Activated CD8-positive, alpha-beta T cell treated with anti-CD3 and anti-CD28 coated beads, Interleukin-2, amount 10 ng/mL, durations not matched to agents 7 days and 5 days (primary cell): ENCODE measurements at regions not wholly inside any gene's neighbourhood (a gene's known extent, or its start where the extent isn't known, plus 50 kb on each side); places are given as distances from the start of the nearest gene placed in this dataset.

ENCODE experiments used
- ATAC-seq: fragments of 150-1000 bp; cut with Tn5 transposase; one replicate; pipeline ENCODE4 v1.10.0; 2021; ENCODE audit warnings: moderate library complexity
- CTCF ChIA-PET: fragments of 350-600 bp; sonication (Branson Sonifier 250); formaldehyde crosslinking; loops from one replicate; lab custom pipeline; 2021; ENCODE audit warnings: antibody characterized with exemption; lab: Charles Lee
- POLR2A ChIA-PET: fragments of 350-600 bp; sonication (Branson Sonifier 250); formaldehyde crosslinking; loops from one replicate; lab custom pipeline; 2021; ENCODE audit warnings: antibody characterized with exemption; lab: Charles Lee
- DNase-seq: peaks from one replicate; pipeline ENCODE4 v3.0.0-alpha.2; 2020
- H3K27ac Mint-ChIP-seq: one replicate; pipeline ENCODE4 v1.8.0; 2021; ENCODE audit warnings: mild to moderate bottlenecking, mixed read lengths
- H3K27me3 Mint-ChIP-seq: one replicate; pipeline ENCODE4 v1.8.0; 2021; ENCODE audit warnings: low read depth, mixed read lengths
- H3K36me3 Mint-ChIP-seq: one replicate; pipeline ENCODE4 v1.8.0; 2021; ENCODE audit warnings: low read depth, mixed read lengths
- H3K4me1 Mint-ChIP-seq: one replicate; pipeline ENCODE4 v1.8.0; 2021; ENCODE audit warnings: low read depth, mixed read lengths
- H3K4me3 Mint-ChIP-seq: one replicate; pipeline ENCODE4 v1.8.0; 2021; ENCODE audit warnings: mild to moderate bottlenecking, mixed read lengths
- H3K9me3 Mint-ChIP-seq: one replicate; pipeline ENCODE4 v1.8.0; 2022; ENCODE audit warnings: mixed read lengths; ENCODE audit not compliant: insufficient read depth

DNA sequence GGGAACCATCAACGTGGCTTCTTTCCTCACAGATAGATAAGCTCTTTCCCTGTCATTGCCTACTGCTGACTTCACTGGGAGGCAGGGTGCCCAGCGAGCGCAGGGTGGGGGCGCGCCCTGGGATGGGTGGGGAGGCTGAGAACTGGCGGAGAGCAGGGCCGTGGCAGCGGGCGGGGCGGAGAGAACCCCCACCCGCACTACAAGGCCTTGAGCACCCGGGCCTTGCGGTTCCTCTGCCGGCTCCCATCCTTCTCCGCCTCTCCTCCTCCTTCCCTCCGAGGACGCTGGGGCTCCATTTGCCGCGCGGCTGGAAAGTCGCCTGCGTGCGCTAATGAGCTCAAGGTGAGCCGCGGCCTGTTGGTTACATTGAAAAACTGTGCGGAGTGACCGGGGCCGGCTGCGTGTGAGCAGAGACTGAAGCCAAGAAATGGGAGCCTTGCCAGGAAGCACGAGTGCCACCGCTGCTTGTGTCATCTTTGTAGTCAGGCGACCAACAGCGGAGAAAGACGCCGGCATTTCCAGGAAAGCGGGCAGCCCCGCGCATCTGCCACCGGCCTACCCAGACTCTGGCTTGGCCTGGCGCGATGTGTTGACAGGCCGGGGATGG lies 963.5 kb upstream of the SLC35B3 start:
- POLR2A ChIA-PET: no interaction called here
- no peak overlapping the region for H3K4me3 Mint-ChIP-seq
- CTCF ChIA-PET: no interaction called here
- no peaks in the 10 kb centered on the region for H3K4me1 Mint-ChIP-seq
- H3K36me3 Mint-ChIP-seq: no peaks in the 10 kb centered on the region
- no peak overlapping the region for H3K27ac Mint-ChIP-seq
- no peaks in the 10 kb centered on the region for H3K27me3 Mint-ChIP-seq
- ATAC-seq: no peak
- no peak for DNase-seq
- peaks cover 8% of the 10 kb centered on the region for H3K9me3 Mint-ChIP-seq

DNA sequence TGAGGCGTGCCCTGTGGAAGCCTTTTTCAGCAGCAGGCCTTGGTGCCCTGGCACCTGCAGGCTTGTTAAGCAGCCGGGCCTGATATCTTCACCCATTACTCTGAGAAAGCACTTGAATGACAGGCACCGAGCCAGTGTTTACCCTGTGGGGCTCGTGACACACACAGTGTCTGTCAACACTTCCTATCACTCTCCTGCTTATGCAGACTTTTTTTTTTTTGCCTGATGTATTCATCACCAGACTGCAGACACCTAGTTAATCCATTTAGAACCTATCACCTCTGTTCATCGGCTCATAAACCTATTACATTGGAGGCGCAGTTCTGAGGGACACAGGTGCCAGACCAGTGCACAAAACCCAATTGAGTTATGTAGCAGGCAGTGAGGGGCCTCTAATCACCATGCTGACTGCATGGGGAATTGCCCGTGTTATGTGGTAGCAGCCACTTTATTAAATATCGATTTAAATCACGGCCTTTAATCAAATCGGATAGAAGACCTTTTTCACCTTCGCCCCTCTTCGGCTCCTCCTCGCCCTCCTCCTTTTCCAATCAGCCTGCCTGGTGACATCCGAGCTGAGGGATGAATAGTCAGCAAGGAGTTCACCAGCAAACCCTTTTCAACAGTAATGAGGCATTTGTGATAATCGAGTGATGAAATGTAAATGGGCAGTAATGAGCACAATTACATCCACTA lies 962.9 kb upstream of the SLC35B3 start:
- ChIA-PET POLR2A (no interaction called here), CTCF (no interaction called here)
- Mint-ChIP-seq H3K9me3 (peaks cover 8% of the 10 kb centered on the region), H3K4me3 (no peak overlapping the region), H3K4me1 (no peaks in the 10 kb centered on the region), H3K27me3 (no peaks in the 10 kb centered on the region), H3K27ac (no peak overlapping the region), H3K36me3 (no peaks in the 10 kb centered on the region)
- DNase-seq (no peak), ATAC-seq (no peak)

GRCh38 chr6:9388596-9388995 lies 953.3 kb upstream of the SLC35B3 start:
- DNase-seq (no peak), ATAC-seq (no peak)
- H3K36me3 Mint-ChIP-seq: no peaks in the 10 kb centered on the region
- POLR2A ChIA-PET: no interaction called here
- CTCF ChIA-PET: interaction anchor here (0.7 kb wide), 1 partner anchor 494 kb away, joined by 3 read pairs; no protein-coding TSS in a partner anchor
- no peak overlapping the region for H3K27ac Mint-ChIP-seq
- H3K4me3 Mint-ChIP-seq: no peak overlapping the region
- no peaks in the 10 kb centered on the region for H3K27me3 Mint-ChIP-seq
- no peaks in the 10 kb centered on the region for H3K9me3 Mint-ChIP-seq
- H3K4me1 Mint-ChIP-seq: no peaks in the 10 kb centered on the region

DNA sequence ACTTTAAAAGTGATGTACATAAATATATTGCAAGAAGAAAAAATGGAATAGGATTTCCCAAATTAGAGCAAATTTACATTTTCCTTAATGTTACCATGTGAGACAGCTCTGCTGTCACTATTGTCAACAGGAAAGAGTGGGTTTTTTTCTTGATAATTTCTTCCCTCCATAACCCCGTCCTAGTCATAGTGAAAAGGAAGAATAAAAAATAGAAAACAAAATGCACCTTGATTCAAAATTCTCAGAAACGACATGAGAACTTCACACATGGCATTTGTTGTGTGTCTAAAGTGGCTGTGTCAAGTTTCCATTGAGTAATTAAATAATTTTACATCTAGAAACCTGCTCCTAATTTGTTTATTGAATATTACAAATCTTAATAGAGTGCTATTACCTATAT lies 945.2 kb upstream of the SLC35B3 start:
- no peak for ATAC-seq
- Mint-ChIP-seq H3K36me3 (no peaks in the 10 kb centered on the region), H3K27me3 (no peaks in the 10 kb centered on the region), H3K4me3 (no peak overlapping the region), H3K4me1 (no peaks in the 10 kb centered on the region), H3K27ac (no peak overlapping the region), H3K9me3 (peaks cover 3% of the 10 kb centered on the region)
- ChIA-PET POLR2A (no interaction called here), CTCF (no interaction called here)
- DNase-seq: no peak

- H3K4me3 Mint-ChIP-seq: no peak overlapping the region
- ChIA-PET CTCF (no interaction called here), POLR2A (no interaction called here)
- H3K27ac Mint-ChIP-seq: no peak overlapping the region
- no peaks in the 10 kb centered on the region for H3K27me3 Mint-ChIP-seq
- H3K9me3 Mint-ChIP-seq: no peaks in the 10 kb centered on the region
- H3K4me1 Mint-ChIP-seq: no peaks in the 10 kb centered on the region
- ATAC-seq (no peak), DNase-seq (no peak)
- no peaks in the 10 kb centered on the region for H3K36me3 Mint-ChIP-seq
Measured at GRCh38 chr6:9373308-9373707, 938.0 kb upstream of the SLC35B3 start.

DNA sequence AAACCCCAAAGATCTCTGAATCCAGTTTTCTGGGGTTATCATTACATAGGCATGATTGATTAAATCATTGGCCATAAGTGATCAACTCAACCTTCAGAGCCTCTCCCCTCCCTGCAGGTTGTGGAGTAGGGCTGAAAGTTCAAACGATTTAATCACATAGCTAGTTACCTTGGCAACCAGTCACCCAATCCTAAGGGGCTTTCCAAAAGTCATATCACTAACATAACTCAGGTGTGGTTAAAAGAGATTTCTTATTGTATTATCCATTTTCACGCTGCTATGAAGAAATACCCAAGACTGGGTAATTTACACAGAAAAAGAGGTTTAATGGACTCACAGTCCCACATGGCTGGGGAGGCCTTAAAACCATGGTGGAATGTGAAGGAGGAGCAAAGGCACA lies 935.1 kb upstream of the SLC35B3 start:
- Mint-ChIP-seq H3K9me3 (no peaks in the 10 kb centered on the region), H3K4me1 (no peaks in the 10 kb centered on the region), H3K27ac (no peak overlapping the region), H3K4me3 (no peak overlapping the region), H3K36me3 (no peaks in the 10 kb centered on the region), H3K27me3 (no peaks in the 10 kb centered on the region)
- ChIA-PET POLR2A (no interaction called here), CTCF (no interaction called here)
- ATAC-seq (no peak), DNase-seq (no peak)

- no peak for DNase-seq
- H3K9me3 Mint-ChIP-seq: peaks cover 6% of the 10 kb centered on the region
- no peaks in the 10 kb centered on the region for H3K36me3 Mint-ChIP-seq
- no peaks in the 10 kb centered on the region for H3K4me1 Mint-ChIP-seq
- ChIA-PET POLR2A (no interaction called here), CTCF (no interaction called here)
- no peak overlapping the region for H3K27ac Mint-ChIP-seq
- ATAC-seq: no peak
- no peaks in the 10 kb centered on the region for H3K27me3 Mint-ChIP-seq
- H3K4me3 Mint-ChIP-seq: no peak overlapping the region
Measured at GRCh38 chr6:9365378-9365777, 930.0 kb upstream of the SLC35B3 start.

- ChIA-PET CTCF (no interaction called here), POLR2A (no interaction called here)
- ATAC-seq: no peak
- DNase-seq: no peak
- Mint-ChIP-seq H3K36me3 (no peaks in the 10 kb centered on the region), H3K4me1 (no peaks in the 10 kb centered on the region), H3K27ac (no peak overlapping the region), H3K4me3 (no peak overlapping the region), H3K27me3 (no peaks in the 10 kb centered on the region), H3K9me3 (peaks cover 6% of the 10 kb centered on the region)
Measured at GRCh38 chr6:9361749-9362148, 926.4 kb upstream of the SLC35B3 start.

- Mint-ChIP-seq H3K9me3 (peaks cover 6% of the 10 kb centered on the region), H3K36me3 (no peaks in the 10 kb centered on the region), H3K4me1 (no peaks in the 10 kb centered on the region), H3K27ac (no peak overlapping the region), H3K4me3 (no peak overlapping the region), H3K27me3 (no peaks in the 10 kb centered on the region)
- CTCF ChIA-PET: no interaction called here
- POLR2A ChIA-PET: no interaction called here
- DNase-seq (no peak), ATAC-seq (no peak)
Measured at GRCh38 chr6:9360881-9361280, 925.5 kb upstream of the SLC35B3 start.

- Mint-ChIP-seq H3K9me3 (peaks cover 8% of the 10 kb centered on the region), H3K4me3 (no peak overlapping the region), H3K27me3 (no peaks in the 10 kb centered on the region), H3K36me3 (no peaks in the 10 kb centered on the region), H3K27ac (no peak overlapping the region), H3K4me1 (no peaks in the 10 kb centered on the region)
- CTCF ChIA-PET: no interaction called here
- DNase-seq: no peak
- ATAC-seq: no peak
- POLR2A ChIA-PET: no interaction called here
Measured at GRCh38 chr6:9347608-9348007, 912.3 kb upstream of the SLC35B3 start.

GRCh38 chr6:9346923-9347322 lies 911.6 kb upstream of the SLC35B3 start:
- H3K27me3 Mint-ChIP-seq: no peaks in the 10 kb centered on the region
- no peak for ATAC-seq
- no peaks in the 10 kb centered on the region for H3K36me3 Mint-ChIP-seq
- H3K27ac Mint-ChIP-seq: no peak overlapping the region
- ChIA-PET CTCF (no interaction called here), POLR2A (no interaction called here)
- H3K4me3 Mint-ChIP-seq: no peak overlapping the region
- no peak for DNase-seq
- no peaks in the 10 kb centered on the region for H3K4me1 Mint-ChIP-seq
- peaks cover 8% of the 10 kb centered on the region for H3K9me3 Mint-ChIP-seq

DNA sequence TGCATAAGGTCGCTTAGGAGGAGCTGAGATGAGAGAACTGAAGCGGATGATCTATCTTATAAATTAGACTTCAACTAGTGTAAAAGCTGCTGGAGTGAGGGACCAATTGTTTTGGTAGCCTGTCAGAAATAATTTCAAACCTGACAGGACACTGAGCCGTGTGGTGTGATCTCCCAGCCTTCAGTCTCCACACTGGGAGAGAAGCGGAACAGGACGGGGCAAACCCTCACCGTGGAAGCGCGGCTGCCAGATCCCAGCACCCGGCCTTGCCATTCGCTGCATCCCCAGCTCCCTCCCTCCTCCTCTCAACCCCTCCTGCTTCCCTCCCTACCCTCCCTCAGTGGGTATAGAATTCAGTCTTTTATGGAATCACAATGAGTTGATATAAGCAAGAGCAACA lies 900.1 kb upstream of the SLC35B3 start:
- Mint-ChIP-seq H3K9me3 (peaks cover 5% of the 10 kb centered on the region), H3K4me1 (no peaks in the 10 kb centered on the region), H3K27me3 (no peaks in the 10 kb centered on the region), H3K27ac (no peak overlapping the region), H3K4me3 (no peak overlapping the region), H3K36me3 (no peaks in the 10 kb centered on the region)
- ChIA-PET POLR2A (no interaction called here), CTCF (no interaction called here)
- ATAC-seq: no peak
- no peak for DNase-seq

GRCh38 chr6:9334979-9335378 lies 899.6 kb upstream of the SLC35B3 start:
- CTCF ChIA-PET: no interaction called here
- H3K27ac Mint-ChIP-seq: no peak overlapping the region
- POLR2A ChIA-PET: no interaction called here

More at GRCh38 chr6:9334979-9335378, 899.6 kb upstream of the SLC35B3 start:
- H3K36me3 Mint-ChIP-seq: no peaks in the 10 kb centered on the region
- H3K4me3 Mint-ChIP-seq: no peak overlapping the region
- no peak for DNase-seq
- peaks cover 5% of the 10 kb centered on the region for H3K9me3 Mint-ChIP-seq
- H3K27me3 Mint-ChIP-seq: no peaks in the 10 kb centered on the region
- no peaks in the 10 kb centered on the region for H3K4me1 Mint-ChIP-seq
- ATAC-seq: no peak
